ENCODE measurements at regions not wholly inside any gene's neighbourhood (a gene's known extent, or its start where the extent isn't known, plus 50 kb on each side); places are given as distances from the start of the nearest gene placed in this dataset.
"Not testable (repeated sequence)": the region's sequence is repeated elsewhere in the genome, so short reads cannot be mapped to it uniquely, and the experiment has no call there.

GRCh38 chr3:118765636-118766305, 268.9 kb downstream of the IGSF11 start:
- DNase-seq, result no peak

GRCh38 chr3:118766306-118766669, 268.4 kb downstream of the IGSF11 start:
- DNase-seq, result no peak

- no peak for DNase-seq
These were observed 262.6 kb downstream of the IGSF11 start for GRCh38 chr3:118772036-118772435.

- no peak for DNase-seq
These were observed 262.1 kb downstream of the IGSF11 start for GRCh38 chr3:118772547-118773011.

- no peak for DNase-seq
These were observed 259.6 kb downstream of the IGSF11 start for GRCh38 chr3:118775021-118775420.

GRCh38 chr3:118778201-118778600, 256.4 kb downstream of the IGSF11 start:
- DNase-seq, result no peak

GRCh38 chr3:118781232-118781631, 253.4 kb downstream of the IGSF11 start:
- no peak for DNase-seq

- DNase-seq, result no peak
These were observed 252.8 kb downstream of the IGSF11 start for GRCh38 chr3:118781839-118782238.

GRCh38 chr3:118782755-118783202, 251.9 kb downstream of the IGSF11 start:
- no peak for DNase-seq

- DNase-seq, result no peak
These were observed 249.2 kb downstream of the IGSF11 start for GRCh38 chr3:118785415-118785814.

GRCh38 chr3:118791246-118791645, 243.4 kb downstream of the IGSF11 start:
- DNase-seq, result no peak

- no peak for DNase-seq
These were observed 242.5 kb downstream of the IGSF11 start for GRCh38 chr3:118792191-118792590.

GRCh38 chr3:118793176-118793575, 241.5 kb downstream of the IGSF11 start:
- no peak for DNase-seq

GRCh38 chr3:118799303-118799702, 235.3 kb downstream of the IGSF11 start:
- no peak for DNase-seq

GRCh38 chr3:118801899-118802298, 232.7 kb downstream of the IGSF11 start:
- no peak for DNase-seq

- no peak for DNase-seq
These were observed 232.1 kb downstream of the IGSF11 start for GRCh38 chr3:118802325-118803095.

GRCh38 chr3:118803096-118803476, 231.6 kb downstream of the IGSF11 start:
- DNase-seq, result no peak

- no peak for DNase-seq
These were observed 229.6 kb downstream of the IGSF11 start for GRCh38 chr3:118805007-118805406.

GRCh38 chr3:118806423-118806822, 228.2 kb downstream of the IGSF11 start:
- no peak for DNase-seq

- DNase-seq, result not testable (repeated sequence)
These were observed 227.3 kb downstream of the IGSF11 start for GRCh38 chr3:118807349-118807748.

- DNase-seq, result no peak
These were observed 225.9 kb downstream of the IGSF11 start for GRCh38 chr3:118808723-118809122.

- DNase-seq, result no peak
These were observed 224.7 kb downstream of the IGSF11 start for GRCh38 chr3:118809696-118810498.

GRCh38 chr3:118810499-118811035, 224.1 kb downstream of the IGSF11 start:
- DNase-seq, result no peak

Measured in DMS 273 treated with DMSO at 0.1 percent for 48 hours (cell line).